IPS-NIHi7 (cell line): ENCODE measurements at regions not wholly inside any gene's neighbourhood (a gene's known extent, or its start where the extent isn't known, plus 50 kb on each side); places are given as distances from the start of the nearest gene placed in this dataset.
A peak's percentile ranks its signal among the peaks of the same experiment; 100 is the strongest.
"Not testable (repeated sequence)": the region's sequence is repeated elsewhere in the genome, so short reads cannot be mapped to it uniquely, and the experiment has no call there.

Experiments
- DNase-seq: peaks from one replicate; pipeline ENCODE4 v3.0.0; 2012; ENCODE audit warnings: mixed read lengths; ENCODE audit errors: extremely low spot score

DNA sequence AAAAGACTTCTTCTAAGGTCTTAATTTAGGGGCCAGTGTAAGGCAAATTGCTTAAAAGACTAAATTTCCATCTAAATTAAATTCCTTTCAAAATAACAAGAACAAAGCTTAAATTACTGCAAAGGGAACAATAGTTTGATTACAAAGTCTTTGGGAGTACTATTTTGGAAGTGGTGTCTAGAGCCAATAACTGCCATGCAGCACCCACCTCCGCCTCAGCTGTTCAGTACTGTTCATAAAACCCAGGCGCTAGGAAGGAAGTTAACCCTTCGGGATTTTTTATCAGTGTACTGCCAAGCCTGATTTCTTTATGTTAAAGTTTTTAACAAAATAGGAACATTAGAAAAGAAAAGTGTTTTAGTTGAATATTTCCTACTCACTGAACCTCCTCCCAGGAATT, 210.1 kb downstream of the LIG4 start:
- DNase-seq, result no peak

DNA sequence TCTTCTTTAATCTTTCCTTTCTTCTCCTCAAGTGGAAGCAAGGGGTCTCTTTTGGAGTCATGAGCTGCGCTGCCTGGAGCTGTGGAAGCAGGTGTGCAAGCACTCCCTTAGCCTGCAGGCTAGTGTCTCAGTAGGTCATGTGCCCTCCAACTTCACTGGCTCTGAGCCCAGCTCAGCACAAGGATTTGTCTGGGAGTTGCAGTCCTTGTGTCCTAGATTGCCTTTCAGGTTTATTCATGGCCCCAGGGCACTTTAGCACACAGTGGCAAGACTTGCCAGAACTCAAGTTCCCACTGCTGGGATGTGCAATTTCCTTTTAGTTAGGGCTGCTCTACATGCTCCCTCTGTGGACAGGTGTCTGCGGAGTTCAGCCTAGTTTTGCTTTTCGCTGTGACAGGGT, 211.7 kb downstream of the LIG4 start:
- DNase-seq, result no peak

DNA sequence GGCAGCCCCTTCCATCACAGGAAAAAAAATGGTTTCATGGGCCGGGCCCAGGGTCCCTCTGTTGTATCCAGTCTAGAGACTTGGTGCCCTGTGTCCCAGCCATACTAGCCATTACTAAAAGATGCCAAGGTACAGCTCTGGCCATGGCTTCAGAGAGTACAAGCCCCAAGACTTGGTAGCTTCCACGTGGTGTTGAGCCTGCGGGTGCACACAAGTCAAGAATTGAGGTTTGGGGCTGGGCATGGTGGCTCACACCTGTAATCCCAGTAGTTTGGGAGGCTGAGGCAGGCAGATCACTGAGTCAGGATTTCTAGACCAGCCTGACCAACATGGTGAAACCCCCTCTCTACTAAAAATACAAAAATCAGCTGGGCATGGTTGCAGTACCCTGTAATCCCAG, 214.3 kb downstream of the LIG4 start:
- DNase-seq, result no peak

DNA sequence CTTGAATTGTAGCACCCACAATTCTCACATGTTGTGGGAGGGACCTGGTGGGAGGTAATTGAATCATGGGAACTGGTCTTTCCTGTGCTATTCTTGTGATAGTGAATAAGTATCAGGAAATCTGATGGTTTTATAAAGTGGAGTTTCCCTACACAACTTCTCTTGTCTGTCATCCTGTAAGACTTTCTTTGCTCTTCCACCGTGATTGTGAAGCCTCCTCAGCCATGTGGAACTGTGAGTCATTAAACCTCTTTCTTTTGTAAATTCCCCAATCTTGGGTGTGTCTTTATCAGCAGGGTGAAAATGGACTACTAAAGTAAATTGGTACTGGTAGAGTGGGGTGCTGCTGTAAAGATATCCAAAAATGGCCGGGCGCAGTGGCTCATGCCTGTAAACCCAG, 215.6 kb downstream of the LIG4 start:
- DNase-seq, result no peak

DNA sequence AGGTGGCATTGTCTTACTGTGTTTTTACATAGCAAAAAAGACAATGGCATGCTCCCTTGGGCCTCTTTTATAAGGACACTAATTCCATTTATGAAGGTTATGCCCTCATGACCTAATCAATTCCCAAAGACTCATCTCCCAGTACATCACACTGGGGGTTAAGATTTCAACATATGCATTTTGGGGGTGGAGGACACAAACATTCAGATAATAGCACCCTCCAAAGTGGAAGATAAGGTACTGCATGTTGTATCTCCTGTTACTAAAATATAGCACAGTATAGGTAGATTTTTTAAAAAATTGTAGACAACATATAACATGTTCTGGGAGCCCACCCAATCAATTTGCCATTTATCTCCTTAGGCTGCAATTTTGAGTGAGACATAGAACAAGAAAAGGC, 221.2 kb downstream of the LIG4 start:
- no peak for DNase-seq

DNA sequence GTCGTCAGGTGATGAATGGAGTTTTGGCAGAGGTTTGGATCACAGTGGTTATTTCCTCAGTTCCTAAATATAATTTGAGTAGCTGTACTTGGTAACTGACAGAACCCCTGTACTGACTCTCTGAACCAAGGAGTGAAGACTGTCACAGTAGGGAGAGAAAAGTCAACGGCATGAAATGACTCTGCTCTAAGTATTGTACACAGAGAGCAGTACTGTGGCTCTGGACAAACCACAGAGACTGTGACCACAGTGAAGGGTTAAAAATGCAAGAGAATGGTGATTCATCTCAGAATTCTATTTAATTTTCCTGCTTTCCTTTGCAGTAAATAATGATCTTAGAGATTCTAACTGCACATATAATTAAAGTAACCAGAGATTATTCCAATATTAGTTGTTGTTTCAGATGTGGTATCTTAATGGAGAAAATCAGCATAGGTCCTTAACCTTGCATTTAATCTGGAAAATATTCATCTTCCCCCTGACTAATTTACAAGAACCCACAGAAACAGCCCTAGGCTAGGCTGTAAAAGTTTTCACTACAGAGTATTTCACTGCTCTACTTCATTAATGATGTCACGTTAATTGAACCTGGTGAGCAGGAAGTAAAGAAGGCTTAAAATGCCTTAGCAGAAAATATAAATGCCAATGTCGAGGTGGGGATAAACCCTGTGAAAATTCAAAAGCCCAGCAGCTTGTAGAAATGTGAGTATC, 221.9 kb downstream of the LIG4 start:
- DNase-seq, result no peak

DNA sequence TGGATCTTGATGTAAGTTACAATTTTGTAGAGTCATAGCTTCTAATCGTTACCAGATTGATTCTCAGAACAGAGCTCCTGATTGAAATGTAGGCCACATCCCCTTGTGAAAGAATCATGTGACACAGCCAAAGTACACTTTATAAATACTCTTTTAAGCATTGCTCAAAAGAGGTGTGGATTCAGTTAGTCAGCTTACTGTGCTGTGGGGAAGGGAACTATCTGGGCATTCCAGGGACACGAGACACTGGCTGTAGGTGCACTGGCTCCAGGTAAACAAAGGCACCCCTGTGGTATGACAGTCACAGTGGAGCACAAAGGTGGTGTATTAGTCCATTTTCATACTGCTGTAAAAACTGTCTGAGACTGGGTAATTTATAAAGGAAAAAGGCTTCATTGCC, 222.8 kb downstream of the LIG4 start:
- no peak for DNase-seq

DNA sequence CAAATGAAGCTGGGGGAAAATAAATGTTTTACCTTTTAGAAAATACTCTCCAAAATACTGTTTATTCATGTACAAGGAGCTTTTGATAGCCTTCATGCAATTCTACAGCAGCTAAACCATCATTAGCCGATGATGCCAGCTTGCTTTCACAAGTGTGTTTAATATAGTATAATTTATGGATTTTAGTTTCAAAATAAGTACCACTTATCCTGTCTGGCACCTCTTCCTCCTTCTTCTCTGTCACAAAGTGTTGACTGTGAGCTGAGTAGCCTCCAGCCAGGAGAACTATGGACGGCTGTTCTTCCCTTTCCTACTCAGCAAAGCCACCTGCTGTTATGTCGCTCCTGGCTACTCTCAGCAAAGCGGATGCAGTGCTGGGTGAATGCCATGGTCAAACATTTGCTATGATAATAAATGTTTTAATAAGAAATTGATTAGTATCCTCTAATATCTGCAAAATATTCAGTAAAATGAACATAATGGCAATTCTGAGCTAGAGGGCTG, 238.2 kb downstream of the LIG4 start:
- DNase-seq, result peak; percentile 10

DNA sequence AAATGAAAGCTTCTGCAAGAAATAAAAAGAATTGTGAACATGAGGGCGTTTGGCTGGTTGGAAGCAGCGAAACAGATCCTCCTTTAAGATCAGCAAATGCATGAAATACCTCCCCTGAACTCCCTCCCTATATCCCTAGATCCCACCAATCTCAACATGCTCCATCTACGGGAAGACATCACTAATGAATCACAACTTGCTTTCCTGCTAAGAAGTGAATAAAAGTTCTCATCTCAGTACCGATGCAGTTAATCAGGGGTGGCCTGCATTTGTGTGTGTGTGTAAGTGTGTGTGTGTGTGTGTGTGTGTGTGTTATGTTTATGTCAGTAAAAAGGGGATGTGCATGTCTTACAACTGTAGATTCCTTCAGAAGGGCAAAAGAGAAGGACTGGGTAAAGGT, 238.7 kb downstream of the LIG4 start:
- no peak for DNase-seq

DNA sequence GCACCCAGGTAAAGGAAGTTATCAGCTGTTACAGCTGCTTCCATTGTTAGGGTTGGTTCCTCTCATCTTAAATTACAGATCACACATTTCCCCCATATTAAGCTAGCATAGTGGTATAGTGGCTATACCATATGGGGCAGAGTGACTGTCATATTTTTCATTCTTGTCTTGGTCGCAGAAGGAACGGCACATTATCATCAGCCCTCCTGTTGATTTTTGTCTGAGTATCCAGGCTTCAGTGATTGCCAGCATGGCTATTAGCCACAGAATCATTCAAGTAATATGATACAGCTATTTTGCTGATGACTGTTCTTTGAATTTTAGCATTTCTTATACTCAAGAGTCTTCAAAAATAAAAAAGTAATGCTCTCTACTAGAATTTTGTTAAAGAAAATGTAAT, 240.9 kb downstream of the LIG4 start:
- no peak for DNase-seq

DNA sequence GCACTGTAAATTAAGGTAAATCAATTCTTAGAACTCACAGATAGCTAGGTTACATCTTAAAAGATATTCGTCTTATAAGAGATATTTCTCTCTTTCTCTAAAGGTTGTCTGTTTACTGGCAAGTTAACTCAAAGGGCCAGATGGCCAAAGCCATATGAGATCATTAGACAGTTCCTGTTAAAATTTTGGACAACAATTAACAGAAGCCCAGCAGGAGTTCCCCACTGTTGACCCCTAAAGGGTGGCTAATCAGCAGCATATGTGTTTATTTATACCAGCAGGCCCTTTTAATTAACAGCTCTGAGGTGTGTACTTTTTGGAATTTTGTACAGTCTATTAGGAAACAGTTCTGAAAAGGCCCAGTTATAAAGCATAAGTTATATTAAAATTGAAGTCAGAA, 245.8 kb downstream of the LIG4 start:
- DNase-seq, result no peak

DNA sequence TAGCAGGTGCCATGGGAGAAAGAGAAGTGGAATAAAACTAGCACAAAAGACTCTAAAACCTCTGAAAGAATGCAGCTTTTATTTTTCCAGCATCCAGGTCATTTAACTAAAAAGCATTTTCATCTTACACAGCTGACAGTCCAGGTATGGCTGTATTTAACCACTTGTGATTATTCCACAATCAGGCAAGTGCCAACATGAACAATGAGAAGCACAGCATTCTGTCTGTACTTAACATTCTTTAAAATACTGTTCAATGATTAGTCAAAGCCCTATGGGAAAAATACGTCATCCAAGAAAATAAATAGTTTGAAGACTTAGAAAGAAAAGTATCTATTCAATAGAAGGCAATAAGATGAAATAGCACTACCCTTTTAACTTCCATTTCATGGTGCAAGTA, 246.9 kb downstream of the LIG4 start:
- DNase-seq, result no peak

DNA sequence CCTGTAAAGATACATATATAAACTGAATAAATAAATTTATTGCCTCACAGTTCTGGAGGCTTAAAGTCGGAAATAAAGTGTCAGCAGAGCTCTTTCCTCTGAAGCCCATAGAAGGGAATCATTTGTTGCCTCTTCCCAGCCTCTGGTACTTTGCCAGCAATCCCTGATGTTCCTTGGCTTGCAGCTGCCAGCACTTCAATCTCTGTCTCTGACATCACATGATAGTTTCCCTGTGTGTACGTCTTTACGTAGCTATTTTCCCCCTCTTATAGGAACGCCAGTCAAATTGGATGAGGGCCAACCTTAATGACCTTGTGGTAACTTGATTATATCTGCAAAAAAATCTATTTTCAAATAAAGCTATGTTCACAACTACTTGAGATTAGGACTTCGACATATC, 250.9 kb downstream of the LIG4 start:
- DNase-seq, result no peak

DNA sequence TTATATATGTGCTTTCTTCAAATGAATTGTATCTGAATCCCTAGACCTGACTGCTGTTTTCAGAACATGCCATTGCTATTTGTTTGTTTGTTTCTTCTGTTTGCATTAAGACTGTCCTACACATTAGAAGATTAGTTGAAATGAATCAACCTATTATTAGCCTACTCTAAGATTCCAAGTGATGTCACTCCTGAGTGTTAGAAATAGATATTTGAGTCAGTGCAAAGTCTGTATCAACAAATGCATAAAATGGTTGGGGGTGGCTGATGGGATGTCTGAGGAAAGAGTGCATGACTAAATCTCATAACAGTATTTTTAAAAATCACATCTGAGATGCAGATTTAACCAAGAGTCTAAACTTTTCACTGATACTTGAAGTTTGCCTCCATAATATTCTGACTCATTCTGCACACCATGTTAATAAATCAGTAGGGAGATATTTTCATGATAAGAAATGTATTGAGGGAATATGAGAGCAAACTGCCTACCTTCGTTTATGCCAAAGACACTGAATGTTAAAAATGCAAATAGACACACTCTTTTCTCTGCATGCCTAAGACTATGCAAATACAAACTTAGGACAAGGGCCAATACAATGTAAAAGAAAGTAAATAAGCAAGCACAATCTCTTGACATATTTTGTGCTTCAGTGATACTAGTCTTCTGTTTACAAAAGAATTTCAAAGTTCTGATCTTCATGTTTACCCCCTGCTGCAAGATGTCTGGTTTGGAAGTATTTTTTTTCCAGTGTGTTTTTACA, 253.3 kb downstream of the LIG4 start:
- no peak for DNase-seq

DNA sequence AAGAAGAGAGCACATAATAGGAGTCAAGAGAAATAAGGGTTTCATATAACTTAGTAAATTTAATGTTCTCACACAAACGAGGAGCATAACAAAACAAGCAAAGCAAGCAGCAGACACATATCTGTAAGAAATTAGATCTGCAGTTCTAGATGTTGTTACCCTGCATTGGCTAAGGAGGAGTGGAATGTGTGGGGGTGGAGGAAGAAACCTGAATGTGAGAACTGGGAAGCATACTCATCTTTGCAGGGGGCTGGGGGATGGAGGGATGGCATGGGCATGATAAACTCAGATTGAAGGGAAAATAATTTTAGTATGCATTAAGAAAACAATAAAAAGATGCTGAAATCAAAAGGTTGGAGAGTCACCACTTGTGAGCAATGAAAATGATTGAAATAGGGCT, 255.0 kb downstream of the LIG4 start:
- DNase-seq, result peak; percentile 35

DNA sequence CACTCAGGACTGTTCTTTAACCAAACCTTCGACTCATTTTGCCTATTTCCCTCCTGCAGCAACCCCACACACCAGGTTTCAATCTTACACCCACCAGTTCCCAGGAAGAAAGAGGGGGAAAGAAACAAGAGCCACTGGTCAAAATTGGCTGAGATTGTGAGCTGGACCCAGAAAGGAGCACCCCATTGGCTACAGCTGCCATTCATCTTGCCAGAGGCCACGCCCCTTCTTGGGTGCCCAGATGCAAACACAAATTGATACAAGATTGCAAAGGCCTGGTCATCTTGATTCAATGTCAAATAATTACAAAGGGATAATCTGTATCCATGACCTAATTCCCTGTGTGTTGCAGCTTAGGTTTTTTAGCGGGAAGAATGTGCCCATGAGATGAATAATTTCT, 258.4 kb downstream of the LIG4 start:
- no peak for DNase-seq

DNA sequence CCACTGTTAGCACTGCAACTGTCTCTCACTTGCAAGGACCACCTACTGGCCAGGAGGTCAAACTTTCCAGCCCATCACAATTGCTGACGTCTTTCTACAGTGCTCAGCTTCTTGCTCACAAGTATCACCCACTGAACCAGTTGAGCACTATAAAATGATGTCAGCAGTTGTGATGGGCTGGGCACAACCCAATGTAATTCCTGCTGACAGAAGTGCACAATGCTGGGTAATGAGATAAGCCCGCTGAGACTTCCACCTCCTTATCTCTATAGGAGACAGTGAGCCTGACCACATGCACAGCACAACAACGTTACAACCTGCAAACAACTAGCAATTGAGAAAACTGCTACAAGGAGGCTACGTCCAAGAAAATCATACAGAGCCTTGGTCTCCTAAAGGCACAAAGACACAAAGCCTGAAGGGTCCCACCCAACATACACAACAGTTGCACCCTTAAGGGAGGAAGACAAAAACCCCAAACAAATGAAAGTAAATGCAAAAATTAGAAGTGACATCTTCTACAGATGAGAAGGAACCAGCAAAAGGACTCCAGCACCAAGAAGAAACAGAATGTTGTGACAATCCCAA, 273.2 kb downstream of the LIG4 start:
- DNase-seq, result no peak

DNA sequence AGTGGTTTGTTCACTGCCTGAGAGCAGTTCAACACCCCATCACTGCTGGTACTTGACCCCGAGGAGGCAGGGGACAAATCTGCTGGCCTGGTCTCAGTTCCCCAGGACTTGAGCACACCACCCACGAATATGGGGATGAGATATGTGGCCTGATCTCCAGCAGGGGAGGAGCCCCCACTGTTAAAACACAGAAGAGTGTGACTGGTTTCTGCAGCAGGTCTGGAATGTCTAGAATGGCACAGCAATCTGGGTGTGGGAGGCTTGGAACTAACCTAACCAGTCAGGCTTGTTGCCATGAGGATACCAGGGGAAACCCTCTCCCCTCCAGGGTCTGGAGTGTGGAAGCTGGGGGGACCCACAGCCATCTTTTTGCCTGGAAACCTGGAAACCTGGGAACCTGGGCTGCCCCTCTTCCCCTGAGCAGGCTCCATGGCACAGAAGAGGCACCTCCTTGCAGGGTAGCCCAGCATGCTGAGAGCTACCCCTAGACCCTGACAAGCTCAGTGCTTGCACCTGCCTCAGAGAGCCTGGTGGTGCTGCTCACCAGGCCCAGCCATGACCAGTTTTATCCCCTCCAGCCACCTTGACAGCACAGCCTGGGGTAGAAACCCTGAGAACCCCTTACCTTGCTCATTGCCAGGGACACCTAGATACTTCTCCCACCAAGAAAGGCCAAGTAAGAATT, 273.8 kb downstream of the LIG4 start:
- no peak for DNase-seq

DNA sequence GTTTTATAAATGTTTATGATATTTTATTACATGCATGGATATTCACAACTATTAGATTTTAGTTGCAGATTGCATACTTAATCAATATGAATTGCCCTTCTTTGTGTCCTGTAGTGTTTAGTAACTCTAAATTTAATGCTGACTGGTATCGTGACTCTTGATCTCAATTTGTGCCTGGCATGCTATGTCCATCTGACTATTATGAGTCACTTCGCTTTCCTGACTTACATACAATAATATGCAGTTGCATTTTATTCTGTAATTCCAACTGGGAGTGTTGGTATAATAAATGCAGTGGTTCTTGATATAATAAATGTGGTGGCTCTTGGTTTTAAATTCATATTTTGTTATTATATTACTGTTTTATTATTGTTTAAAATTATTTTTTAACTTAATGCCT, 277.5 kb downstream of the LIG4 start:
- no peak for DNase-seq

DNA sequence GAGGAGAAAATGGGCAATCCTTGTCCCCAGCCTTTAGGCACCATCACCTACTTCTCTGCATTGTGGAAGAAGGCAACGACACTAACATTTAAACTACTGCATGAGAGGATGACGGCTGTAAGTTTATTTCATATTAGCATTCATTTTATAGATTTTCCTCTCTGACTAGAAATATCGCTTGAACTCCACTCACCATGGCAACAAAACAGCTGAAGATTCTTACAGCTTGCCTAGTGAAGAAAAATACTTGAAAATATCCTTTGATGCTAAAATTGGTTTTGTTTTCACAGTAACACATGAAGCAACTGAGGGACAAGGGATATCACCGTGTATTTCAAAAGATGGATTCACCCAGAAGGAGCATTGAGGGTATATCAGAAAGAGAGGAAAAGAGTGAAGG, 284.3 kb downstream of the LIG4 start:
- DNase-seq, result no peak

DNA sequence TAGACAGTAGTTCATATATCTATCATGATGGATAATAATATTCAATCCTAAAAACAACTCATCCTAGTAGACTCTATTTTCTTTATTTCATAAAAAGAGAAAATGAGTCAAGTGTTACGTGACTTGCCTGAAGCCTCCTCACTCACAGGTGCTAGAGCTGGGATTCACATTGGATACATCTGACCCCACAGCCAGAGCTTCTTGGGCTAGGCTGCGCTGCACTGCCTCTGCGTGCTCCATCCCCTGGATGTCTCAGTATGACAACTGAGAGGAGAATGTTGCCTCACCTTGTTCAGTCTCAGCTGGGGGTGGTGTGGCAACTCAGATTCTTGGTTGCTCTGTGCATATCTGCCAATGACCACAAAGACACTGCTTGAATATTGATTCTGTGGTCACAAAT, 286.6 kb downstream of the LIG4 start:
- no peak for DNase-seq

DNA sequence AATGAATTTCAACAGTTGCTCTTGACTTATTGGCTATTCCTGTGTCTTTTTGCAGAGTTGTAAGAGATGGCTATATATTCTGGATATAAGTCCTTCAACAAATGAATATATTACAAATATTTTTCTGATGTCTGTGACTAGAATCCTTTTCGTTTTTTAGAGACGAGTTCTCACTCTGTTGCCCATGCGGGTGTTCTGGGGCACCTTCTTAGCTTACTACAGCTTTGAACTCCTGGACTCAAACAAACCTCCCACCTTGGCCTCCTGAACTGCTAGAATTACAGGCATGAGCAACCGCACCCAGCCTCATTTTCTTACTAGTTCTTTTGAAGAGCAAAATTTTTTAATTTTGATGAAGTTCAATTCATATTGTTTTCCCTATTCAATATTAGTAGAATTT, 287.8 kb downstream of the LIG4 start:
- DNase-seq, result no peak

DNA sequence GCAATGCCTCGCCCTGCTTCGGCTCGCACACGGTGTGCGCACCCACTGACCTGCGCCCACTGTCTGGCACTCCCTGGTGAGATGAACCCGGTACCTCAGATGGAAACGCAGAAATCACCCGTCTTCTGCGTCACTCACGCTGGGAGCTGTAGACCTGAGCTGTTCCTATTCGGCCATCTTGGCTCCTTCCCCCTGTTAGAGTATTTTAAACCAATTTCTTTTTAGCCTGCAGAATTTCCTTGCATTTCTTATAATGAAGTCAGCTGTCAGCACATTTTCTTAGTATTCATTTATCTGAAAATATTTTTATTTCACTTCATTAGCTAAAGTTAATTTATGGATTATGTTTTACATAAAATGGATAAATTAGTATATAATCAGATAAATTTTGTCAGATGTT, 288.8 kb downstream of the LIG4 start:
- not testable (repeated sequence) for DNase-seq
